ENCODE measurements at regions not wholly inside any gene's neighbourhood (a gene's known extent, or its start where the extent isn't known, plus 50 kb on each side); places are given as distances from the start of the nearest gene placed in this dataset.
"Not testable (repeated sequence)": the region's sequence is repeated elsewhere in the genome, so short reads cannot be mapped to it uniquely, and the experiment has no call there.

GRCh38 chr2:18063826-18064470, 185.5 kb downstream of the KCNS3 start:
- DNase-seq, result no peak

GRCh38 chr2:18062892-18063291, 184.4 kb downstream of the KCNS3 start:
- DNase-seq, result no peak

- DNase-seq, result no peak
Observed at GRCh38 chr2:18061717-18062116, 183.2 kb downstream of the KCNS3 start.

GRCh38 chr2:18057657-18058056, 179.2 kb downstream of the KCNS3 start:
- DNase-seq, result no peak

GRCh38 chr2:18055290-18055689, 176.8 kb downstream of the KCNS3 start:
- no peak for DNase-seq

DNA sequence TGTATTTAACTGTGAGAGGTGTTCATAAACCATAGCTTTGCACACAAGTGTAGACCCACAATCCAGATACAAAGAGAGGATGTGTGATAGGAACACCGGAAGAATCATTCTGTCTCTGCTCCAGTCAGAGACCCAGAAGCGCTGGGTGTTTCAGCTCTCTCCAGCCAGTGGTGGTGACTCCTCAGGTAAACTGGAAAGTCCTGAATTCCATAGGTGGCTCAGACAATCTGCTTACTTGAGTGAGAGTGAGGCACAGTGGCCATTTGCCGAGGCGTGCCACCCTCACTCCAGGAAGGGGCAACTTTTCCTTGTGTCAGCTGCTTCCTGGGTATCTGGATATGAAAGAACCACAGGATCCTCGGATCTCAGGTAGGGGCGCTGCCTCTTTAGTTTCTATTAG, 171.5 kb downstream of the KCNS3 start:
- DNase-seq, result no peak

DNA sequence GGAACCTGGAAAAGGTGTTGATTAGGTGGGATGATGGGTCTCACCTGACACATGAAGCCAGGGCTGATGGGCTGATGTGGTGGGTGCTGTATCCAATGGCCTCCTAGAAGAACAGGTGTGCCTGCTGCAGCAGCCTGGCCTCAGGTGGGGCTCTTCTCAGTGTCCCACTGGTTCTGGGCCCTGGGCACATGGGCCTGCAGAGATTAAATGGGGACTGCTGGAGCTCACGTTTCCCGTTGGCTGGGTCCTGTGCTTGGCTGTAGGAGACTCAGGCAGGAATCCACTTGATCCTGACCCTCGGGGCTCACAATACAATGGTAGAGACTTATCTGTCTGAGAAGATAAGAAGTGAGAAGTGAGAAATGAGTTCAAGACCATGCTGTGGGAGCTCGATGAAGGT, 170.9 kb downstream of the KCNS3 start:
- no peak for DNase-seq

DNA sequence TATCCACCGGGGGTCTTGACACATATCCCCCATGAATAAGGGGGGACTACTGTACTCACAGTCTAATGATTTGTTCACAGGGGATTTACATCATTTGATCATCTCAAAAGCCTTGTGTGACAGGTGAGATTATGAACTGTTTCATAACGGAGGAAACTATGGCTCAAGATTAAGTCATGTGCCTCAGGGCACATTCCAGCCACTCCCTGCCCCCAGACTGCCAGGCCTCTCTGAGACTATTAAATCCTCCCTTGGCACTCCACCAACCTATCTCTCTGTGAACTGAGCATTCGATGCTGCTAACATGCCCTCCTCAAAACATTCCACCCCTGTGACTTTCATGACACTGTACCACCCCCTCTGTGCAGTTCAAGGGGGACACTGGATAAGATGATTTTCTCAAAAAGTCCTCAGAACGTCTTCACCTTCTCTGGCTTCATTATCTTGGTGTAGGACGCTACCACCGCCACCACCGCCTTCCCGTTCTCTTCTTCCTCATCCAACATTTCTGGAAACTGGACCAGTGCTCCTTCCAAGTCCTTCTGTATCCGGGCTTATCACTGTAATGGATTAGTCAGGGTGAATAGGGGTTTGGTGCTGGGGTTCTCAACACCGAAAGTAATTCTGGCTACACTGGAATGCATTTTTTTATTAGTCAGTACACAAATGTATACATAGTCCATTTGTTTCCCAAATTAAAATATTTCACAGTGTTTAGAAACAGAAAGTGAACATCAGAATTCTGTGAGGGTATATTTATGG, 169.6 kb downstream of the KCNS3 start:
- DNase-seq, result no peak

DNA sequence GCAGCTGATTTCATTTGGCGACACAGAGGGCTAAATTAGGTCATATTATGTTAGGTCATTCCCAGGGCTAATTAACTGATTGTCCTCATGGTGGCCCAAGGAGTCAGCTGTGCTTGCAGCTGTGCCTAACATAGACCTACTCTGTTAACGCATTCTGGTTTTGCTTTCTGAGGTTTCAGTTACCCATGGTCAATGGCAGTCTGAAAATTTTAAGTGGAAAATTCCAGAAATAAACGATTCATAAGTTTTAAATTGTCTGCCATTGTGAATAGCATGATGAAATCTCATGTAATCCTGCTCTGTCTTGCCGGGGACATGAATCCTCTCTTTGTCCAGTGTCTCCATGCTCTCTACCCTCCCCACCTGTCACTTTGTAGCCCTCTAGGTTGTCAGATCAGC, 168.7 kb downstream of the KCNS3 start:
- no peak for DNase-seq

DNA sequence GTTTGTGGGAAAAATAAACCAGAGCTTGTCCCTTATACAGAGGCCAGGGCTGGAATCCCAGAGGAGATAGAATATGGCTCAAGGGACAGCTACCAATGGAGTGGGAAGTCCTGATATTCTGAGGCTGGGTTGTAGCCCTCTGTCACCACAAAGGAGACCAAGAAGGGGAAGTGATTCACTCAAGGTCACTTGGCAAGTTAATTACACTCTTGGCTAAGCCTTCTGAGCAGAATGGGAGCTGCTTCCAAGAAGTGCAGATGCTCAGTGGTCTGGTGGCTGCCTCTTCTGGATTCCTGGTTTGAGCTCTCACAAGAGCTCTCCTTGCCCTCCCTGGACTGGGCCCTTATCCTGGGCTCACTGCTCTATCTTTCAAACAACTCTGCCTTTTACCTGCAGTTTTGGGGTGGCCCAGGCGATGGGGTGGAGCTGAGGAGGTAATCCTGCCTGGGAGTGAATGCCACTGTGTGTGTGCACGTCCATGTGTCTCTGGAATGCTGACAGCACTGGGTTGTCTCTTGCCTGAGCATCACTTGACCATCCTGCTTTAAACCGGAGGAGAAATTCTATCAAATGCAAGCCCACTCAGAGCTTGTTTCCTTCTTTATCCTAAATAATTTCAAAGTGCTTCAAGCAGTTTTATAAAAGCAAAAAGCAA, 168.2 kb downstream of the KCNS3 start:
- no peak for DNase-seq

DNA sequence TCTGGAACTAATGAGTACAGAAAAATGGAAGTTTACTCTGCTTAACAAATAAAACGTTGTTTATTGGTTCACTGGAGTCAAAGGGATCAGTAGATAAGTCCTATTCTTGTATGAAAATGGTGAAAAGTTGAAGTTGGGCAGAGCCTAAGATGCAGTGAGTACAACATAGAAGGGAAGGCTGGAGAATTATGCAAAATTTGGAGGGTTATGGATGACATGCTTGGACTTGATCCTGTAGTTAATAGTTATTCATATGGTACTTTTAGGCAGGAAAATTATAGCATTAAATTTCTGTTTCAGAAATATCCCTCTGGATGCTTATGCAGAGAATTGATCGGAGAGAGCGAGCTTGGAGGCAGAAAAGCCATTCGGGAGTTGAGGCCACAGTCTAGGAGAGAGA, 167.6 kb downstream of the KCNS3 start:
- no peak for DNase-seq

- DNase-seq, result no peak
Observed at GRCh38 chr2:18045230-18045629, 166.8 kb downstream of the KCNS3 start.

DNA sequence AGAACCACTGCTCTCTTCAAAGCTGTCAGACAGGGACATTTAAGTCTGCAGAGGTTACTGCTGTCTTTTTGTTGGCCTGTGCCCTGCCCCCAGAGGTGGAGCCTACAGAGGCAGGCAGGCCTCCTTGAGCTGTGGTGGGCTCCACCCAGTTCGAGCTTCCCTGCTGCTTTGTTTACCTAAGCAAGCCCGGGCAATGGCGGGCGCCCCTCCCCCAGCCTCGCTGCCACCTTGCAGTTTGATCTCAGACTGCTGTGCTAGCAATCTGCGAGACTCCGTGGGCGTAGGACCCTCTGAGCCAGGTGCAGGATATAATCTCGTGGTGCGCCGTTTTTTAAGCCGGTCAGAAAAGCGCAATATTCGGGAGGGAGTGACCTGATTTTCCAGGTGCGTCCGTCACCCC, 138.9 kb downstream of the KCNS3 start:
- DNase-seq, result not testable (repeated sequence)

DNA sequence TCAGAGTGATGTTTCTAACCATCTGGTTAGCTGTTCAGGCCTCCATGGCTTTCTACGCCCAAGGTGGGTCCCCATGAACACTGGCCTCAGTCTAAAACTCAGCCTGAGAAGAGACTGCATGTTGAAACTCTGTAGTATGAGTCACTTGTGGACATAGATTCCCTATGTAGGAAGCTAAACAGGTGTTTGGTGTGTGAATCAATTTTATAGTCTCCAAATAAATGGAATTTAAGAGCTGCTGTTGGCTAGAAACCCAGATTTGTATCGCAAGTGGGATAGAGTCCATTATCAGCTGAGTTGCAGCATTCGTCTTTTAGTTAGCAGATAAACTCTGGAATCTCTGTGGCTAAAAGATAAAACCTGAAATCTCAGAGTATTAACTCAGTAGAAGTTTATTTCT, 131.4 kb downstream of the KCNS3 start:
- no peak for DNase-seq

GRCh38 chr2:18005411-18005810, 126.9 kb downstream of the KCNS3 start:
- no peak for DNase-seq

DNA sequence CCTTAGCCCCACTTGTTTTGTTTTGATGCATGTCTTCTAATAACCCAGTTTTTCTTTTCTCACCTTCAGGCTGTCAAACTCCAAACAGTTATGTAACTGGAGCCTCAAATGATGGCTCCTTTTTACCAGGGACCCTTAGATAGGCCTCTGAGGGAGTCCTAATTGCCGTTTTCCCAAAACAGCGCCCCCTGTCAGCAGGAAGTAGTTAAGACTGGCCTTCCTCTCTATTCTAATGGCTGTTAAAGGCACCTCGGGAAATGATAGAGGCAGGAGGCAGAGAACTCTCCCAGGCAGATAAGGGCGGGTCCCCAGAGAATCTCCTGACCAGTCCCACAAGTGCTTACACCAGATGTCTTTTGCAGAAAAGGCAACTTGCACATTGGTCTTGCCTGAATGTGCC, 123.2 kb downstream of the KCNS3 start:
- no peak for DNase-seq

DNA sequence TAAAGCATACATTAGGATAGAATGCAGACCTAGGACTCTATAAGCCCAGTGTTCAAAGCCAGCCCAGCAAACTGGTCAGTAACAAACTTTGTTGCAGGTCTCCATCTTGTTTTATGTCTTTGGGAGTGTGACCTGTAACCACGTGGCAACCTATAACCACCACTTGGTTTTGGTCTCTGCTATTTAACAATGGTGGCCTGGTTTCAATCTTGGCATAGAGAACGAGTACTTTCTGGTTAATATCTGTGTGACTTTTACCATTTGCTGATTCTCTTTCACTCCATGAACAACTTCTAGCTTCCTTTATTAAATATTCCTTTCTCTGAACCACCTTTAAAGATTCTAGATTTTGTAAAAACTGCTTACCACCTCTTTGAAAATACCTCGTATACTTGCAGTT, 118.5 kb downstream of the KCNS3 start:
- no peak for DNase-seq

DNA sequence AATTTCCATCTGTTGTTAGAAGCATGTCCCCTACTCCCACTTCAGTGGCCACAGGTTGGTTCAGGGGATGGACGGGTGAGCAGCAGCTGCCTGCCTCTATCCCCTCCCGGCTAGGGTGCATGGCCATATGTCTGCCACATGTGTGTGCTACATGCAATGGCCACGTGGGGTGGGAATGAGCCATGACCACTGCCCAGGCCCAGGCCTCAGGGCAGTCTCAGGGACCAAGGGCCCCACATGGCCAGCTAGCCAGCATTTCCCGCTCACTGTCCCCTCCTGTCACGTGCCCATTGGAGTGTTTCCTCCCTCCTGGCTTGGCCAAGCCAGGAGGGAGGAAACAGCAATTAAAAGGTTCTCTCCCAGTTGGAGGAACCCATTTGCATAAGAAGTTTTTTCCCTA, 117.1 kb downstream of the KCNS3 start:
- no peak for DNase-seq

Data from CD4-positive, alpha-beta T cell treated with Interleukin-4 for 4 hours (primary cell).